Neural cell (in vitro differentiated cells): ENCODE measurements at regions not wholly inside any gene's neighbourhood (a gene's known extent, or its start where the extent isn't known, plus 50 kb on each side); places are given as distances from the start of the nearest gene placed in this dataset.

ENCODE experiments used
- H2AFZ ChIP-seq: fragments of 200-600, 300-800 bp; sonication (generic), shearing (Covaris generic); 2 replicates; pipeline ENCODE4 v1.6.0; 2014; ENCODE audit warnings: low read depth, mild to moderate bottlenecking, antibody characterized with exemption, low read length, moderate library complexity
- H3F3A ChIP-seq: fragments of 200-600 bp; shearing (Covaris generic); 2 replicates; pipeline ENCODE4 v1.6.1; 2016; ENCODE audit warnings: mild to moderate bottlenecking, moderate library complexity, mixed read lengths, antibody characterized with exemption, low read length; ENCODE audit not compliant: insufficient read depth, poor library complexity, severe bottlenecking
- H3K27ac ChIP-seq: fragments of 200-600, 300-800 bp; sonication (generic), shearing (Covaris generic); 2 replicates; pipeline ENCODE4 v1.5.1; 2014; ENCODE audit warnings: mild to moderate bottlenecking, low read length, moderate library complexity
- H3K27me3 ChIP-seq: fragments of 300-800, 200-600 bp; sonication (generic), shearing (Covaris generic); 2 replicates; pipeline ENCODE4 v1.6.0; 2014; ENCODE audit warnings: mild to moderate bottlenecking, low read depth, low read length, moderate library complexity; ENCODE audit not compliant: insufficient read depth
- H3K36me3 ChIP-seq: fragments of 300-800, 200-600 bp; sonication (generic), shearing (Covaris generic); 2 replicates; pipeline ENCODE4 v1.5.1; 2014; ENCODE audit warnings: mild to moderate bottlenecking, antibody characterized with exemption, low read length, moderate library complexity; ENCODE audit not compliant: insufficient read depth
- H3K4me2 ChIP-seq: fragments of 300-800, 200-600 bp; sonication (generic), shearing (Covaris generic); 2 replicates; pipeline ENCODE4 v1.6.0; 2014; ENCODE audit warnings: mild to moderate bottlenecking, low read length
- H3K4me3 ChIP-seq: fragments of 300-800, 200-600 bp; sonication (generic), shearing (Covaris generic); 2 replicates; pipeline ENCODE4 v1.5.1; 2014; ENCODE audit warnings: mild to moderate bottlenecking, low read length, moderate library complexity
- H3K79me2 ChIP-seq: fragments of 200-600 bp; shearing (Covaris generic); replicated peaks from 2 replicates; pipeline ENCODE4 v1.6.0; 2014; ENCODE audit warnings: mild to moderate bottlenecking, low read length, moderate library complexity; ENCODE audit not compliant: insufficient read depth
- H3K9ac ChIP-seq: fragments of 300-800, 200-600 bp; sonication (generic), shearing (Covaris generic); 2 replicates; pipeline ENCODE4 v1.6.1; 2016; ENCODE audit warnings: mild to moderate bottlenecking, low read length, mixed read lengths
- H3K9me2 ChIP-seq: fragments of 200-600 bp; shearing (Covaris generic); 2 replicates; pipeline ENCODE4 v1.6.1; 2016; ENCODE audit warnings: mild to moderate bottlenecking, low read length, mixed read lengths; ENCODE audit not compliant: insufficient read depth
- H3K9me3 ChIP-seq: fragments of 200-600, 300-800 bp; sonication (generic), shearing (Covaris generic); 2 replicates; pipeline ENCODE4 v1.6.1; 2016; ENCODE audit warnings: mild to moderate bottlenecking, mixed run types, low read length, moderate library complexity, mixed read lengths
- H4K20me1 ChIP-seq: fragments of 200-600 bp; shearing (Covaris generic); 2 replicates; pipeline ENCODE4 v1.6.1; 2016; ENCODE audit warnings: mild to moderate bottlenecking, mixed run types; ENCODE audit not compliant: insufficient read depth
- EP300 ChIP-seq: fragments of 450-650 bp; conservative IDR thresholded peaks from 2 replicates; pipeline ENCODE4 v1.6.1; 2014; ENCODE audit warnings: antibody characterized with exemption, mild to moderate bottlenecking, moderate library complexity; ENCODE audit not compliant: poor library complexity, severe bottlenecking
- EZH2 ChIP-seq: fragments of 200-600, 300-800 bp; shearing (Covaris generic), sonication (generic); IDR thresholded peaks from 2 replicates; pipeline ENCODE4 v1.6.1; 2014; ENCODE audit warnings: antibody characterized with exemption, low read length, borderline replicate concordance, mild to moderate bottlenecking; ENCODE audit not compliant: insufficient read depth, poor library complexity, severe bottlenecking
- MXI1 ChIP-seq: fragments of 450-650 bp; conservative IDR thresholded peaks from 2 replicates; pipeline ENCODE4 v1.6.1; 2014; ENCODE audit warnings: antibody characterized with exemption, mild to moderate bottlenecking; ENCODE audit not compliant: poor library complexity, severe bottlenecking
- POLR2AphosphoS5 ChIP-seq: IDR thresholded peaks from 2 replicates; pipeline ENCODE4 v1.6.1; 2012
- RAD21 ChIP-seq: fragments of 450-650 bp; conservative IDR thresholded peaks from 2 replicates; pipeline ENCODE4 v1.6.1; 2014; ENCODE audit warnings: antibody characterized with exemption, mild to moderate bottlenecking, moderate library complexity
- SMC3 ChIP-seq: fragments of 450-650 bp; conservative IDR thresholded peaks from 2 replicates; pipeline ENCODE4 v1.6.1; 2014; ENCODE audit warnings: antibody characterized with exemption, mild to moderate bottlenecking, moderate library complexity; ENCODE audit not compliant: poor library complexity
- TAF1 ChIP-seq: IDR thresholded peaks from 2 replicates; pipeline ENCODE4 v1.6.1; 2012; ENCODE audit warnings: low read depth
- TF ChIP-seq, protein P1 (sequence below): IDR thresholded peaks from 2 replicates; pipeline ENCODE4 v1.6.1; 2012; ENCODE audit warnings: borderline replicate concordance
- TF ChIP-seq, protein P2 (sequence below): fragments of 450-650 bp; IDR thresholded peaks from 2 replicates; pipeline ENCODE4 v1.5.1; 2014; ENCODE audit warnings: antibody characterized with exemption, mild to moderate bottlenecking, moderate library complexity; ENCODE audit not compliant: poor library complexity, severe bottlenecking

DNA sequence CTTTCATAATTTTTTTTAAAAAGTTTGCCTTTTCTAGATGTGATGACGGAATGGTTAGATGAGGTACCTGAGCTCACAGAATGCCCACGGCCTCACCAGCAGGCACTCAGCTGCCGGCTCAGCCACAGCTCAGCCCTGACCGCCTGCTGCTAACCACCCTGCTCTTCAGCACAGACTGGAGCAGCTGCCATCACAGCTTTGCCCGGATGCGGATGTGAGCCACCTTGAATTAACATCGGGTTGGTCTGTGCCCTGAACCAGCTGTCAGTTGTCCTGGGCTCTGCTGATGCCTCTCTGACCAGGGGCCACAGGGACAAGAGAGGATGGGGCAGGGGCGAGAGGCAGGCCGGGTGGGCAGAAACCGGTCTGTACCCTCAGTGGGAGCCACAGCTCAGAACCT is 93.3 kb downstream of the HMX1 start:
- Histone ChIP-seq H3F3A (no peaks in the 10 kb centered on the region), H3K9ac (no peak overlapping the region), H3K4me3 (no peak overlapping the region), H3K4me2 (no peak overlapping the region), H3K79me2 (no peaks in the 10 kb centered on the region), H3K9me3 (no peaks in the 10 kb centered on the region), H3K36me3 (no peaks in the 10 kb centered on the region), H2AFZ (no peak overlapping the region), H3K27ac (no peak overlapping the region), H3K9me2 (no peaks in the 10 kb centered on the region), H3K27me3 (no peaks in the 10 kb centered on the region), H4K20me1 (no peaks in the 10 kb centered on the region)
- TF ChIP-seq TAF1 (no peak), POLR2AphosphoS5 (no peak), SMC3 (no peak)
- TF ChIP-seq, protein P1, sequence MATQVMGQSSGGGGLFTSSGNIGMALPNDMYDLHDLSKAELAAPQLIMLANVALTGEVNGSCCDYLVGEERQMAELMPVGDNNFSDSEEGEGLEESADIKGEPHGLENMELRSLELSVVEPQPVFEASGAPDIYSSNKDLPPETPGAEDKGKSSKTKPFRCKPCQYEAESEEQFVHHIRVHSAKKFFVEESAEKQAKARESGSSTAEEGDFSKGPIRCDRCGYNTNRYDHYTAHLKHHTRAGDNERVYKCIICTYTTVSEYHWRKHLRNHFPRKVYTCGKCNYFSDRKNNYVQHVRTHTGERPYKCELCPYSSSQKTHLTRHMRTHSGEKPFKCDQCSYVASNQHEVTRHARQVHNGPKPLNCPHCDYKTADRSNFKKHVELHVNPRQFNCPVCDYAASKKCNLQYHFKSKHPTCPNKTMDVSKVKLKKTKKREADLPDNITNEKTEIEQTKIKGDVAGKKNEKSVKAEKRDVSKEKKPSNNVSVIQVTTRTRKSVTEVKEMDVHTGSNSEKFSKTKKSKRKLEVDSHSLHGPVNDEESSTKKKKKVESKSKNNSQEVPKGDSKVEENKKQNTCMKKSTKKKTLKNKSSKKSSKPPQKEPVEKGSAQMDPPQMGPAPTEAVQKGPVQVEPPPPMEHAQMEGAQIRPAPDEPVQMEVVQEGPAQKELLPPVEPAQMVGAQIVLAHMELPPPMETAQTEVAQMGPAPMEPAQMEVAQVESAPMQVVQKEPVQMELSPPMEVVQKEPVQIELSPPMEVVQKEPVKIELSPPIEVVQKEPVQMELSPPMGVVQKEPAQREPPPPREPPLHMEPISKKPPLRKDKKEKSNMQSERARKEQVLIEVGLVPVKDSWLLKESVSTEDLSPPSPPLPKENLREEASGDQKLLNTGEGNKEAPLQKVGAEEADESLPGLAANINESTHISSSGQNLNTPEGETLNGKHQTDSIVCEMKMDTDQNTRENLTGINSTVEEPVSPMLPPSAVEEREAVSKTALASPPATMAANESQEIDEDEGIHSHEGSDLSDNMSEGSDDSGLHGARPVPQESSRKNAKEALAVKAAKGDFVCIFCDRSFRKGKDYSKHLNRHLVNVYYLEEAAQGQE: no peak

DNA sequence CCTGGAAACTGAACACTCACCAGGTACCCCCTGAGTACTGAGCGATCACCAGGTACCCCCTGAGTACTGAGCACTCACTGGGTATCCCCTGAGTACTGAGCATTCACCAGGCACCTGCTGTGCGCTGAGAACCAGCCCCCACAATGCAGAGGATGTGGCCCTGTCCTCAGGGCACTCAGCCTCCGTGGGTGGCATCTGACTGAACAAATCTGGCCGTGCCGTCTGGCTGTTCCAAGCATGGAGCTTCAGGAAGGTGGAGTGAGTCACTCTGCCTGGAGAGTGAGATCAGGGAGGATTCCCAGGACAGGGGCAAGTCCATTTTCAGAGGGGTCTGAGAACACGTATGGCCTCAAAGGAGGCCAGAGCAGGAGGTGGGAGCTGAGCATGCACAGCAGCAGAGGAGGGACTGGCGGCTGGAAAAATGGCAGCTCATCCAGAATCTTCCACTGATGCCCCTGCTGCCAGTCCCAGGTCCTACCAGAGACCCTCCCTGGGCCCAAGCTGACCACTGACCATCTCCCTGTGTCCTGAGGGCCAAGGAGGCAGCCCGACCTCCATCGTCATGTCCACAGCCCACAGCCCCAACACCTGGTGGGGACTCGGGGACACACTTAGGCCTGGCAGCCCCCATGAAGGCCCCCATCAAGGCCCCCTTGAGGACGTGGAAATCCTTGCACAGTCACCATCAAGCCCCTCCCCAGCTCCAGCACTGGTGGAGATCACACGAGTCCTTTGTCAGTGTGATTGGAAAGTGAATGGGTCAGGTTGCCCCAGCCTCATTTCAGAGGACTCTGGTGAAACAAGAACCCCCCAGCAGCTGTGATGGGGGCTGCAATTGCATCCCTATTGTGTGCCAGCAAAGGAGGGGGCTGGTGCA is 94.1 kb downstream of the HMX1 start:
- TF ChIP-seq EZH2 (no peak), SMC3 (no peak), TAF1 (no peak), POLR2AphosphoS5 (no peak), EP300 (no peak), MXI1 (no peak), RAD21 (no peak)
- TF ChIP-seq, protein P2, sequence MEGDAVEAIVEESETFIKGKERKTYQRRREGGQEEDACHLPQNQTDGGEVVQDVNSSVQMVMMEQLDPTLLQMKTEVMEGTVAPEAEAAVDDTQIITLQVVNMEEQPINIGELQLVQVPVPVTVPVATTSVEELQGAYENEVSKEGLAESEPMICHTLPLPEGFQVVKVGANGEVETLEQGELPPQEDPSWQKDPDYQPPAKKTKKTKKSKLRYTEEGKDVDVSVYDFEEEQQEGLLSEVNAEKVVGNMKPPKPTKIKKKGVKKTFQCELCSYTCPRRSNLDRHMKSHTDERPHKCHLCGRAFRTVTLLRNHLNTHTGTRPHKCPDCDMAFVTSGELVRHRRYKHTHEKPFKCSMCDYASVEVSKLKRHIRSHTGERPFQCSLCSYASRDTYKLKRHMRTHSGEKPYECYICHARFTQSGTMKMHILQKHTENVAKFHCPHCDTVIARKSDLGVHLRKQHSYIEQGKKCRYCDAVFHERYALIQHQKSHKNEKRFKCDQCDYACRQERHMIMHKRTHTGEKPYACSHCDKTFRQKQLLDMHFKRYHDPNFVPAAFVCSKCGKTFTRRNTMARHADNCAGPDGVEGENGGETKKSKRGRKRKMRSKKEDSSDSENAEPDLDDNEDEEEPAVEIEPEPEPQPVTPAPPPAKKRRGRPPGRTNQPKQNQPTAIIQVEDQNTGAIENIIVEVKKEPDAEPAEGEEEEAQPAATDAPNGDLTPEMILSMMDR: no peak
- TF ChIP-seq, protein P1: no peak
- Histone ChIP-seq H3K27ac (no peak overlapping the region), H3K9me3 (no peaks in the 10 kb centered on the region), H3K79me2 (no peaks in the 10 kb centered on the region), H3K4me2 (no peak overlapping the region), H2AFZ (no peak overlapping the region), H3K4me3 (no peak overlapping the region), H3K36me3 (no peaks in the 10 kb centered on the region), H3F3A (no peaks in the 10 kb centered on the region), H4K20me1 (no peaks in the 10 kb centered on the region), H3K27me3 (no peaks in the 10 kb centered on the region), H3K9me2 (no peaks in the 10 kb centered on the region), H3K9ac (no peak overlapping the region)
